Ascending aorta (tissue), 2 donors: ENCODE measurements at regions not wholly inside any gene's neighbourhood (a gene's known extent, or its start where the extent isn't known, plus 50 kb on each side); places are given as distances from the start of the nearest gene placed in this dataset.
"Not testable (repeated sequence)": the region's sequence is repeated elsewhere in the genome, so short reads cannot be mapped to it uniquely, and the experiment has no call there.

Source experiments
- DNase-seq, 2 donors: peaks; one replicate each; pipeline ENCODE4 v3.0.0-alpha.2; 2019; ENCODE audit warnings: low spot score in 2 of 2
- H3K27ac ChIP-seq, 2 donors: fragments of 200-600 bp; sonication (generic); one replicate each; pipeline ENCODE4 v1.5.1; 2016 to 2017; ENCODE audit warnings: mild to moderate bottlenecking in 1 of 2
- H3K27me3 ChIP-seq: fragments of 200-600 bp; sonication (generic); one replicate; pipeline ENCODE4 v1.5.1; 2017
- H3K36me3 ChIP-seq, 2 donors: fragments of 200-600 bp; sonication (generic); one replicate each; pipeline ENCODE4 v1.5.1; 2016
- H3K4me1 ChIP-seq, 2 donors: fragments of 200-600 bp; sonication (generic); one replicate each; pipeline ENCODE4 v1.5.1; 2016 to 2017; ENCODE audit warnings: mild to moderate bottlenecking in 1 of 2
- H3K4me3 ChIP-seq, 2 donors: fragments of 200-600 bp; sonication (generic); one replicate each; pipeline ENCODE4 v1.5.1; 2016 to 2017; ENCODE audit warnings: mild to moderate bottlenecking in 1 of 2
- H3K9me3 ChIP-seq, 2 donors: fragments of 200-600 bp; sonication (generic); one replicate each; pipeline ENCODE4 v1.5.1; 2016
- intact Hi-C: fragments of 100-400 bp; cut with DNase I; formaldehyde crosslinking; loops from one replicate; pipeline ENCODE4 v1.15.1; 2023
- TF ChIP-seq, protein P1 (sequence below), 3 experiments: fragments of 200-600 bp in 2 of 3; fragments of 450-650 bp in 1 of 3; sonication (generic) in 2 of 3; IDR thresholded peaks; one replicate each; pipeline ENCODE4 v1.5.1; 2016 to 2019; ENCODE audit warnings: antibody characterized with exemption in 3 of 3, mild to moderate bottlenecking in 1 of 3, moderate library complexity in 1 of 3

DNA sequence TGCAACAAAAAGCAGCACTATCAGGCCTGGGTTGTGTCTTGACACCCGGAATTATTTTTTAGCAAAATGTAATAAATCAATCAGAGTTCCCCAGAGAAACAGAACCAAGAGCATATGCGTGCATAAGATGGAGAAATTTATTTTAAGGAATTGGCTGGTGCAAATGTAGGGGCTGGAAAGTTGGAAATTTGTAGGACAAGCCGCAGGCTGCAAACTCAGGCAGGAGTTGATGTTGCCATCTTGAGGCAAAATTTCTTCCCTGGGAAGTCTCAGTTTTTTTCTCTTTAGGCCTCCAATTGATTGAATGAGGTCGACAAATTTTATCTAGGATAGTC is 158.9 kb upstream of the FAM20A start:
- Histone ChIP-seq H3K27me3 (no peaks in the 10 kb centered on the region), H3K36me3 (no peaks in the 10 kb centered on the region), H3K27ac (no peak overlapping the region), H3K4me1 (peaks cover 0 to 7% of the 10 kb centered on the region in 2 donors), H3K9me3 (no peaks in the 10 kb centered on the region), H3K4me3 (no peak overlapping the region)
- TF ChIP-seq, protein P1, sequence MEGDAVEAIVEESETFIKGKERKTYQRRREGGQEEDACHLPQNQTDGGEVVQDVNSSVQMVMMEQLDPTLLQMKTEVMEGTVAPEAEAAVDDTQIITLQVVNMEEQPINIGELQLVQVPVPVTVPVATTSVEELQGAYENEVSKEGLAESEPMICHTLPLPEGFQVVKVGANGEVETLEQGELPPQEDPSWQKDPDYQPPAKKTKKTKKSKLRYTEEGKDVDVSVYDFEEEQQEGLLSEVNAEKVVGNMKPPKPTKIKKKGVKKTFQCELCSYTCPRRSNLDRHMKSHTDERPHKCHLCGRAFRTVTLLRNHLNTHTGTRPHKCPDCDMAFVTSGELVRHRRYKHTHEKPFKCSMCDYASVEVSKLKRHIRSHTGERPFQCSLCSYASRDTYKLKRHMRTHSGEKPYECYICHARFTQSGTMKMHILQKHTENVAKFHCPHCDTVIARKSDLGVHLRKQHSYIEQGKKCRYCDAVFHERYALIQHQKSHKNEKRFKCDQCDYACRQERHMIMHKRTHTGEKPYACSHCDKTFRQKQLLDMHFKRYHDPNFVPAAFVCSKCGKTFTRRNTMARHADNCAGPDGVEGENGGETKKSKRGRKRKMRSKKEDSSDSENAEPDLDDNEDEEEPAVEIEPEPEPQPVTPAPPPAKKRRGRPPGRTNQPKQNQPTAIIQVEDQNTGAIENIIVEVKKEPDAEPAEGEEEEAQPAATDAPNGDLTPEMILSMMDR (IDR thresholded peaks at IDR 0.05), result no peak
- intact Hi-C loops, result loop anchor here (1.0 to 10.0 kb wide), 3 partner anchors 226 to 585 kb away; no protein-coding TSS in a partner anchor
- no peak for DNase-seq

DNA sequence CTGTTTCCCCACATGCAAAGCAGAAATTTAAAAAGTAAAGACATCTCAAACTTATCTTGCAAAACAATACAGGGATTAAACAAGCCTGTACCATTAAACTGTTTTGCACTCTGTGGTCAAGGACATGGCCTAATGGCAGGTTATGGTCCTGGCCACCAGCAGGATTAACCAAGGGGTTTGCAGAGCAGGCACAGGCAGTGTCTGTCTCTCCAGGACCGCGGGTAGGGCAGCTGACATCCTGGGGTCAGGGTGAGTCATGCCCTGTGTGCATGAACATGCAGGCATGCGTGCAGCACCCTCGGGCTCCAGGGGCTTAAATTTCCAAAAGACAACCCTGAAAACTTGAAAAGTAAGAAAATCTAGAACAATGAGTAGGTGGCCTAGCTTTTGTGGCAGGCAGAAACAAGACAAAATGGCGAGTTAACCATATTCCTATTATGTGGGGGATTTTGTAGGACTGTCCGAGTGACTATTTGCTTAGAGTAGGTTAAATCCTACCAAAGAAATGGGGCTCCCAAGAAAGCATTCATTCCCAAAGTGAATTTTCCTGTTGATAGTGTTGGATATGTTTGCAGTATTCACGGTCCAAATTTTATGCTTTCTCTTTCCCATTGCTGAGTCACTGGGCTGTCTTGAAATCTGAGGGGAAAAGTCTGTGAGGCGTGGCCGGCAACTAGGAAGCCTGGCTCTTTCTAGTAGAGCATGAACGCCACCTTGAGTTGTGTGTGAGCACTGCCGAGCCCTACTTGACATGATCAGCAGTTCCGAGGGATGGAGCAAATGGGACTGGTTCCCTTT is 158.4 kb upstream of the FAM20A start:
- Histone ChIP-seq H3K27me3 (no peaks in the 10 kb centered on the region), H3K27ac (peak overlapping the region; percentile 57 to 73), H3K4me1 (peaks cover 0 to 7% of the 10 kb centered on the region in 2 donors), H3K4me3 (peak overlapping the region; percentile 48 to 55), H3K36me3 (no peaks in the 10 kb centered on the region), H3K9me3 (no peaks in the 10 kb centered on the region)
- peak; percentile 74 to 95 for DNase-seq
- TF ChIP-seq, protein P1 (IDR thresholded peaks at IDR 0.05), result peak; percentile 84 to 91 (median 90)
- intact Hi-C loops, result loop anchor here (1.0 to 10.0 kb wide), 4 partner anchors 225 to 585 kb away; partner anchors contain the start of gene WIPI1

DNA sequence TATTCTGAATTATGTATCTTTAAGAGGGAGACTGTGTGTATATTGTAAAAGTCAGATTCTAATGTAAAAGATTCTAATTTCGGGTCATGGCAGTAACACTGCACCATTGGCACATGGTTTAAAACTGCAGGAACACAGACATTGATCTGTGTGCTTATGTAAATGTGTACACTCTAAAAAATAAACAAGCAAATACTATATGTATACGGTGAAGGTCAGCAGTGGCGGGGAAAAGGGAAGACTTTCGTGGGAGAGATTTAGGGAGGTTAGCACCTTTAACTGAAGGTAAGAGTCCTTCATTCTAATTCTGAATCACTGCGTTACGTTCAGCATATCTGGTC is 157.8 kb upstream of the FAM20A start:
- intact Hi-C loops, result loop anchor here (5.0 kb wide), 1 partner anchor 302 kb away; the partner anchor contains the start of gene WIPI1
- TF ChIP-seq, protein P1 (IDR thresholded peaks at IDR 0.05), result no peak
- no peaks in the 10 kb centered on the region for H3K36me3 ChIP-seq
- peaks cover 0 to 7% of the 10 kb centered on the region in 2 donors for H3K4me1 ChIP-seq
- H3K4me3 ChIP-seq, result peak overlapping the region in 1 of 2 donors; percentile 48
- H3K9me3 ChIP-seq, result no peaks in the 10 kb centered on the region
- no peak for DNase-seq
- H3K27me3 ChIP-seq, result no peaks in the 10 kb centered on the region
- peak overlapping the region; percentile 57 to 73 for H3K27ac ChIP-seq

DNA sequence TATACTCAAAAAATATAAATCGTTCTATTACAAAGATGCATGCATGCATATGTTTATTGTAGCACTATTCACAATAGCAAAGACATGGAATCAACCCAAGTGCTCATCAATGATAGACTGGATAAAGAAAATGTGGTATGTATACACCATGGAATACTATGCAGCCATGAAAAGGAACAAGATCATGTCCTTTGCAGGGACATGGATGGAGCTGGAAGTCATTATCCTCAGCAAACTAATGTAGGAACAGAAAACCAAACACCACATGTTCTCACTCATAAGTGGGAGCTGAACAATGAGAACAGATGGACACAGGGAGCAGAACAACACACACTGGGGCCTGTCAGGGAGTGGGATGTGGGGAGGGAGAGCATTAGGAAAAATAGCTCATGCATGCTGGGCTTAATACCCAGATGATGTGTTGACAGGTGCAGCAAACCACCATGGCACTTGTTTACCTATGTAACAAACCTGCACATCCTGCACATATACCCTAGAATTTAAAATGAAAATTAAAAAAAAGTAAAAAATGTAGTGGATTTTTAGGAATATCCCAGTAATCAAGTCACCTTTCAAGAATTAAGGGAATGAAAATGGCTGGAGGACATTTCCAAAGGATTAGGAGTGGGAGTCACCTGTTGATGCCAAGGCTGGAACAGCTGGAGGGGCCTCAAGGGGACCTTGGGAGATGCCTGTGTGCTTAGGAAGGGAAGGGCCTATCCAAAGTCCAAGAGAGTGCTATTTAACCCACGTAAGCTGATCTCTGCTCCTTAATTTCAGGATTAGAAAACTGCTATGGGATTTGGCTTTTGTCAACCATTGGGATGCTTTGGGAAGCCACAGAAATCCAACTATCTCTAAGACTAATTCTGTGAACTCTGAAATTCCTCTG is 156.9 kb upstream of the FAM20A start:
- not testable (repeated sequence) for H3K4me1 ChIP-seq, H3K27ac ChIP-seq, H3K9me3 ChIP-seq, H3K36me3 ChIP-seq, DNase-seq, H3K27me3 ChIP-seq, H3K4me3 ChIP-seq
- intact Hi-C loops, result loop anchor here (5.0 kb wide), 1 partner anchor 301 kb away; the partner anchor contains the start of gene WIPI1

DNA sequence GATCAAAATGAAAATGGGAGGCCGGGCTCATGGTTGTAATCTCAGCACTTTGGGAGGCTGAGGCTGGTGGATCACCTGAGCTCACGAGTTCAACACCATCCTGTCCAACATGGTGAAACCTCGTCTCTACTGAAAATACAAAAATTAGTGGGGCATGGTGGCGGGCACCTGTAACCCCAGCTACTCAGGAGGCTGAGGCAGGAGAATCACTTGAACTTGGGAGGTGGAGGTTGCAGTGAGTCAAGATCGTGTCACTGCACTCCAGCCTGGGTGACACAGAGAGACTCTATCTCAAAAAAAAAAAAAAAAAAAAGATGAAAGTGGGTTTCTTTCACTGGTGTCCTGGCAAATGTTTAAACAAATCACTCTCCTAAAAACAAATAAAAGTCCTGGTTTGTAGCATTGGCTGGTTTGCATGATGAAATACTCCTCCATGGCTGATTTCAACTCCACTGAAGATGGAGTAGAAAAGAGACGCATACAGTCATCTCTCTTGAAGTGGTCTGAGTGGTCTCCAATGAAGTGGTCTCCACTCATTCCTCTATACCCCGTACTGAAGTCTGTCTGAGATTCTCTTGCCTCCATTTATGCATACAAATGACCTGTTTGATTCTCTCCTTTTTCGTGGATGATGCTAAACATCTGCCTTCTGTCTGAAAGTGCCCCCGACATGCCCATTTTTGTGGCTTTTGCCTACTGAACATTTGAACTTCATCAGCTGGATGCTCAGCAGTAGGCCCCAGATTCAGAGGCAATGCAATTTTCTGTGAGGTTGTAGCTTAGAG is 153.0 kb upstream of the FAM20A start:
- intact Hi-C loops, result no loop called here
- TF ChIP-seq, protein P1 (IDR thresholded peaks at IDR 0.05), result no peak
- no peaks in the 10 kb centered on the region for H3K36me3 ChIP-seq
- no peak overlapping the region for H3K4me3 ChIP-seq
- peaks cover 0 to 2% of the 10 kb centered on the region in 2 donors for H3K4me1 ChIP-seq
- no peak for DNase-seq
- H3K27me3 ChIP-seq, result no peaks in the 10 kb centered on the region
- no peak overlapping the region for H3K27ac ChIP-seq
- no peaks in the 10 kb centered on the region for H3K9me3 ChIP-seq
